Thymus (tissue), 11 donors: ENCODE measurements at regions not wholly inside any gene's neighbourhood (a gene's known extent, or its start where the extent isn't known, plus 50 kb on each side); places are given as distances from the start of the nearest gene placed in this dataset.

Source experiments
- DNase-seq, 9 donors: peaks; one replicate each; pipeline ENCODE4 v3.0.0-alpha.2; 2013; ENCODE audit warnings: low spot score in 9 of 9, low read depth in 6 of 9, missing footprints in 1 of 9
- H3K27ac ChIP-seq, 2 donors: one replicate each; pipeline ENCODE4 v1.5.1; 2013; ENCODE audit warnings: control low read depth in 1 of 2, low read depth in 1 of 2, low read length in 1 of 2, mild to moderate bottlenecking in 1 of 2, moderate library complexity in 1 of 2
- H3K27me3 ChIP-seq, 2 donors: one replicate each; pipeline ENCODE4 v1.5.1; 2013; ENCODE audit warnings: low read length in 1 of 2; ENCODE audit not compliant: control insufficient read depth in 2 of 2, insufficient read depth in 1 of 2
- H3K36me3 ChIP-seq, 2 donors: one replicate each; pipeline ENCODE4 v1.5.1; 2013; ENCODE audit warnings: low read length in 1 of 2, mild to moderate bottlenecking in 1 of 2, moderate library complexity in 1 of 2; ENCODE audit not compliant: control insufficient read depth in 2 of 2, insufficient read depth in 2 of 2
- H3K4me1 ChIP-seq, 2 donors: one replicate each; pipeline ENCODE4 v1.5.1; 2013; ENCODE audit warnings: low read length in 2 of 2; ENCODE audit not compliant: control insufficient read depth in 2 of 2, insufficient read depth in 2 of 2
- H3K4me3 ChIP-seq, 2 donors: one replicate each; pipeline ENCODE4 v1.5.1; 2013; ENCODE audit warnings: low read length in 2 of 2, control low read depth in 1 of 2, mild to moderate bottlenecking in 1 of 2
- H3K9me3 ChIP-seq, 2 donors: one replicate each; pipeline ENCODE4 v1.5.1; 2013; ENCODE audit warnings: low read length in 1 of 2, mild to moderate bottlenecking in 1 of 2; ENCODE audit not compliant: control insufficient read depth in 2 of 2, insufficient read depth in 1 of 2
- WGBS: extraction: QIAGEN DNeasy Blood & Tissue Kit; methylation state at CpG from one replicate; pipeline ENCODE4 v1.1.7; 2013; 5-methylcytosine and 5-hydroxymethylcytosine counted together
- donor health status: healthy.

DNA sequence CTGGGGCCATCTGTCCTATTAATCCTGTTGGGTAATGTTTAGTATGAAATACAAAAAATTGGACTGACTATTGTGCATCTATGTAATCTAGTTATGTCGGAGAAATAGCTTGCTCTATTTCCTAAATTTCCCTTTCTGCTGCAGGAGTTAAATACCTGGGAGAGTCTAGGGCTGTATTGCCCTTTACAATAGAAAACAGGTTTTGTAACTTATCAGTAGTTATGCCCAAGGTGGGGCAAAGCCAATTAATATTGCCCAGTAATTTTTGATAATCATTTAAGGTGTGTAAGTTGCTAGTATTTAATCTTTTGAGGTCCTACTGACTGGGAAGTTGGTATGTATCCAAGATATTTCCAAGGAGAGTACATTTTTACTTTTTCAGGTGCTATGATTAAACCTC is 838.1 kb downstream of the DACH1 start:
- H3K9me3 ChIP-seq = peaks cover 0 to 7% of the 10 kb centered on the region in 2 donors
- no peaks in the 10 kb centered on the region for H3K36me3 ChIP-seq
- H3K4me3 ChIP-seq = no peak overlapping the region
- WGBS = 95% methylated on average over 1 of the region's 1 CpG
- no peaks in the 10 kb centered on the region for H3K4me1 ChIP-seq
- no peak overlapping the region for H3K27ac ChIP-seq
- no peaks in the 10 kb centered on the region for H3K27me3 ChIP-seq
- no peak for DNase-seq

DNA sequence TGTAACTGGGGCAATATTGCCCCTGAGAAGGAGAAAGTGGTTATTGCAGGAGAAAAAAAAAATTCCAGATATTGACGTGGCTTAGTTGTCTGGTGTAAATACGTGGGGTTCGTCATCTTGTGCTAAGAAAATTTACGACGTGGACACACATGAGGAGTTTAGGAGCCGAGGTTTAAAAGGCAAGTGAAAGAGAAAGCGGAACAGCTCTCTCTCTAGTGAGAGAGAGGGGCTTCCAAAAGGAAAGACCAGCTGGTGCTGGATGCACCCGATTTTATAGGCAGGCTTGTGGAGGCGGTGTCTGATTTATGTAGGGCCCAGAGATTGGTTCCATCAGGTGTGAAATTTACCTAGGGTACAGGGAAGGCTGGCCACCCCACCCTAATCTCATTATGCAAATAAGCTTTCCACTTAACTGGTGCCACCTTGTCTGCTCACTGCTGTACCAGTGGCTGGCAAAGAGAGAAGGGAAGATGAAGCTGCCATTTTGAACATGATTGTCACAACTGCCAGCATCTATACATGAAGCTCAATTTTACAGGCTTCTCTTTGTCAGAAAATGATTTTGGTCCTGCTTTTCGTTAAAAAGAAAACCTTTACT is 845.1 kb downstream of the DACH1 start:
- no peaks in the 10 kb centered on the region for H3K4me1 ChIP-seq
- no peaks in the 10 kb centered on the region for H3K9me3 ChIP-seq
- H3K4me3 ChIP-seq = no peak overlapping the region
- DNase-seq = no peak
- H3K27me3 ChIP-seq = no peaks in the 10 kb centered on the region
- H3K27ac ChIP-seq = no peak overlapping the region
- no peaks in the 10 kb centered on the region for H3K36me3 ChIP-seq
- 73% methylated on average over 10 of the region's 10 CpGs for WGBS

DNA sequence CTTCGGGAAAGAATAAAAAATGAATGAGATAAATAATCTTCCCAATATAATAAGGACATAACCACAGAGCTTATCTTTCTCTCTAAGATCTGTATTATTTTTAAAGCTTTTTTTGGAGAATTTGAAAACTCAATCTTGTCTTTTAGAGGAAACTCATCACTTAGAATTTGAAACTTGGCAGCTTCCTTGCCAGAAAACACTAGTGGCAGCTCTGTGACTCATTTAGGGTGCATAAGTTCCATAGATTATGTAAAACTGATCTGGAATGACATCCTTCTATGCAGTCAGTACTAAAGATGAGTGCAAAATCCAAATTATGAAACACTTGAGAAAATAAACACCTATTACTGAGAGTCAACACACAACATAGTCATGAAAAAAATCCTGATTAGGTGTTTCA is 848.0 kb downstream of the DACH1 start:
- no peaks in the 10 kb centered on the region for H3K27me3 ChIP-seq
- H3K4me1 ChIP-seq = no peaks in the 10 kb centered on the region
- 86% methylated on average over 1 of the region's 1 CpG for WGBS
- H3K27ac ChIP-seq = no peak overlapping the region
- H3K9me3 ChIP-seq = no peaks in the 10 kb centered on the region
- no peak for DNase-seq
- no peaks in the 10 kb centered on the region for H3K36me3 ChIP-seq
- H3K4me3 ChIP-seq = no peak overlapping the region

DNA sequence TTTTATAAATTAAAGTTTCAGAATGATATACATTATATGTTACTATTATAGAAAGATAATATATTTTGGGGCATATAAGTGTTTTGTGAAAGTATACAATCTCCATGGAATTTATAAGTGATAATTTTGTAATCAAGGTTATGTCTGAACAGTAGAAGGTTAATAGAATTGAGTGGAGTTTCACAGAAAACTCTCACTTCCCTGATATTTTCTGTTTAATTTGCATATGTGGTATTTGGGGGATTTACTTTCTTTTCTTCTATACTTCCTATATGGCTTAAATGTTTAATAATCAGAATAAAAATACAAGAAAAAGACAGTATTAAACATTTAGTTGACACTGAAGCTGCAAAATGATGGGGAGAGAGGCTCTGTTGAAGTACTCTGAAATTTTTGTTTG is 848.5 kb downstream of the DACH1 start:
- no peaks in the 10 kb centered on the region for H3K9me3 ChIP-seq
- no peak overlapping the region for H3K4me3 ChIP-seq
- no peaks in the 10 kb centered on the region for H3K27me3 ChIP-seq
- DNase-seq = no peak
- no peaks in the 10 kb centered on the region for H3K4me1 ChIP-seq
- no peak overlapping the region for H3K27ac ChIP-seq
- H3K36me3 ChIP-seq = no peaks in the 10 kb centered on the region

DNA sequence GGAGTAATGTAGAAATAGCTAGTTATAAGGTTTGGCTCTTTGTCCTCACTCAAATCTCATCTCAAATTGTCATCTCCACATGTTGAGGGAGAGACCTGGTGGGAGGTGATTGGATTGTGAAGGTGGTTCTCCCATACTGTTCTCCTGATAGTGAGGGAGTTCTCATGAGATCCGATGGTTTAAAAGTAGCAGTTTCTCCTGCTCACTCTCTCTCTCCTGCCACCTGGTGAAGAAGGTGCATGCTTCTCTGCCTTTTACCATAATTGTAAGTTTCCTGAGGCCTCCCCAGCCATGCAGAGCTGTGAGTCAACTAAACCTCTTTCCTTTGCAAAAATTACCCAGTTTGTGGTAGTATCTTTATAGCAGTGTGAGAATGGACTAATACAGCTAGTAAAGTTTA is 849.4 kb downstream of the DACH1 start:
- Histone ChIP-seq H3K36me3 (no peaks in the 10 kb centered on the region), H3K27ac (no peak overlapping the region), H3K4me1 (no peaks in the 10 kb centered on the region), H3K27me3 (no peaks in the 10 kb centered on the region), H3K4me3 (no peak overlapping the region), H3K9me3 (no peaks in the 10 kb centered on the region)
- WGBS = 85% methylated on average over 1 of the region's 1 CpG
- no peak for DNase-seq

DNA sequence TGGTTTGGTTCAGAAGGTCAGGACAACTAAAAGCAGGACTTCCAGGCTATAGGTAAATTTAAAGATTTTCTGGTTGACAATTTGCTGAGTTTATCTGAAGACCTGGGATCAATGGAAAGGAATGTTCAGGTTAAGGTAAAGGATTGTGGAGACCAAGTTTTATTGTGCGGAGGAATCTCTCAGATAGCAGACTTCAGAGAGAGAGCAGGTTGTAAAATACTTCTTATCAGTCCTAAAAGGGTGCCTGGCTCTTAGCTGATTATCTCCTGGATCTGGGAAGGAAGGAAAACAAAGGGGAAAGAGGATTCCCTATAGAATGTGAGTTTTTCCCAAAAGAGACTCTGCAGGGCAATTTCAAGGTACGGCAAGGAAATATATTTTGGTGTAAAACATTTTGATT is 851.5 kb downstream of the DACH1 start:
- no peak overlapping the region for H3K27ac ChIP-seq
- no peak for DNase-seq
- H3K9me3 ChIP-seq = no peaks in the 10 kb centered on the region
- 98% methylated on average over 2 of the region's 2 CpGs for WGBS
- no peaks in the 10 kb centered on the region for H3K4me1 ChIP-seq
- no peaks in the 10 kb centered on the region for H3K27me3 ChIP-seq
- H3K4me3 ChIP-seq = no peak overlapping the region
- no peaks in the 10 kb centered on the region for H3K36me3 ChIP-seq

DNA sequence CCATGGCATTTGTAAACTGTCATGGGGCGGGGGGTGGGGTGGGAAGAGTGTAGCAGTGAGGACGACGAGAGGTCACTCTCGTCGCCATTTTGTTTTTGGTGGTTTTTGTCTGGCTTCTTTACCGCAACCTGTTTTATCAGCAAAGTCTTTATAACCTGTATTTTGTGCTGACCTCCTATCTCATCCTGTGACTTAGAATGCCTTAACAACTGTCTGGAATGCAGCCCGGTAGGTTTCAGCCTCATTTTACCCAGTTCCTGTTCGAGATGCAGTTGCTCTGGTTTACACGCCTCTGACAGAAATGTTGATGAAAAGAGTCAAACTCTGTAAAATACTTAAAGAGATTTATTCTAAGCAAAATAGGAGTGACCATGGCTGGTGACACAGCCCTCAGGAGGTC is 852.0 kb downstream of the DACH1 start:
- no peak for DNase-seq
- WGBS = 95% methylated on average over 9 of the region's 9 CpGs
- Histone ChIP-seq H3K4me1 (no peaks in the 10 kb centered on the region), H3K9me3 (no peaks in the 10 kb centered on the region), H3K27ac (no peak overlapping the region), H3K4me3 (no peak overlapping the region), H3K27me3 (no peaks in the 10 kb centered on the region), H3K36me3 (no peaks in the 10 kb centered on the region)

DNA sequence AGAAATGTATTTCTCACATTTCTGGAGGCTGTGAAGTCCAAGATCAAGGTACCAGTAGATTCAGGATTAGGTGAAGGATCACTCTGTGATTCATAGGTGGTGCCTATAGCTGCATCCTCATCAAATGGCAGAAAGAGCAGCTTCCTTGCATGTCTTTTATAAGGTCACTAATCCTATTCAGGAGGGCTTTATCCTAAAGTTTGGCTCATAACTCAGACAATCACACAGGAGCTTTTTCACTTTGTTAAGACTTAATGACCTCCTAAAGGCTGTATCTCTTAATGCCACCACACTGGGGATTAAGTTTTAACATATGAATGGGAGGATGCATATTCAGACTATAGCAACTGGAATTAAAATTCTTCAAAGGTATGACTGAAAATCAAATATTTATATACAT is 861.1 kb downstream of the DACH1 start:
- H3K4me3 ChIP-seq = no peak overlapping the region
- H3K27ac ChIP-seq = no peak overlapping the region
- no peaks in the 10 kb centered on the region for H3K27me3 ChIP-seq
- no peak for DNase-seq
- H3K36me3 ChIP-seq = no peaks in the 10 kb centered on the region
- no peaks in the 10 kb centered on the region for H3K9me3 ChIP-seq
- H3K4me1 ChIP-seq = no peaks in the 10 kb centered on the region

DNA sequence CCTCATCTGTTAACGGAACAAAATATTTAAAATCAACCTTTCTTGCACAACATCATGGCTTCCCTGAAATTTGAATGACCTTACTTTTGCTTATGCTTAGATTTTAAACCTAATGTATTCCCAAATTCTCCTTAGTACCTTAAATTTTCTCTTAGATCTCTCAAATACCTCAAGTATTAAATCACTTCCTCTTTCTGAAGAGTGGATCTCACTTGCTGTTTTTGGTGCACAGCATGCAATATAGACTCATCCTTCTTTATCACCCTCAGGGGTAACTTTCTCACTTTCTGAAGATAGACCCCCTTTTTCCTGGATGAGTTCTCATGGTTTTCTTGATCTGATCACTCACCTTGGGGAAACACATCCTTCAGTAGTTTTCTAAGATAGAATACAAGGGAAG is 871.7 kb downstream of the DACH1 start:
- no peaks in the 10 kb centered on the region for H3K9me3 ChIP-seq
- no peaks in the 10 kb centered on the region for H3K27me3 ChIP-seq
- H3K4me1 ChIP-seq = no peaks in the 10 kb centered on the region
- no peak for DNase-seq
- no peak overlapping the region for H3K27ac ChIP-seq
- 92% methylated on average over 1 of the region's 1 CpG for WGBS
- no peak overlapping the region for H3K4me3 ChIP-seq
- H3K36me3 ChIP-seq = no peaks in the 10 kb centered on the region

DNA sequence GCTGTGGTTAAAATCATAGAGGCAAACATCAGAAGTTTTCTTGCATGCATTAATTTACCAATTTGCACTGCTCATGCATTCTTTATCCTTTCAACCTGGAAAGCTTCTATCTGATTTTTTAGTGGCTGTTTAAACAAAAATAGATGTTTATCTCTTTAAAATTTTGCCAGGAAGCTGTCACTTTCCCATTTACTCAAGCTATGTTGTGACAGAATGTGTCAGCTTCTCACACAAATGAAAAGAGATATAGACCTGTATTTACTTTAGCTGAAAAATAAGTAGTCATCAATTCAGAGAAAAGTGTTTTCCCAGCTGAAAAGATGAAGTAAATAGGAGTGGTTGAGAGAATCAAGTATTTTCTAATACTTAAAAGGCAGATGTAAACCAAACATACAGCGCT is 872.8 kb downstream of the DACH1 start:
- Histone ChIP-seq H3K27me3 (no peaks in the 10 kb centered on the region), H3K36me3 (no peaks in the 10 kb centered on the region), H3K9me3 (no peaks in the 10 kb centered on the region), H3K4me1 (no peaks in the 10 kb centered on the region), H3K27ac (no peak overlapping the region), H3K4me3 (no peak overlapping the region)
- peak in 1 of 9 donors; percentile 1 for DNase-seq
- WGBS = 91% methylated on average over 1 of the region's 1 CpG
